ENCODE measurements at regions not wholly inside any gene's neighbourhood (a gene's known extent, or its start where the extent isn't known, plus 50 kb on each side); places are given as distances from the start of the nearest gene placed in this dataset.

GRCh38 chr9:87812375-87813118, 70.1 kb upstream of the SPATA31E1 start:
- ATAC-seq (ENCODE audit: poor library complexity) = peak; percentile 58
- no peak for DNase-seq
- intact Hi-C loops (cut with DNase I) = loop anchor here (2.0 kb wide), 1 partner anchor 134 kb away; no protein-coding TSS in a partner anchor

- intact Hi-C loops (cut with DNase I) = loop anchor here (2.0 kb wide), 1 partner anchor 134 kb away; no protein-coding TSS in a partner anchor
- no peak for ATAC-seq (ENCODE audit: poor library complexity)
- DNase-seq = no peak
These were observed 69.6 kb upstream of the SPATA31E1 start for GRCh38 chr9:87813119-87813463.

GRCh38 chr9:87816036-87816435, 66.6 kb upstream of the SPATA31E1 start:
- peak; percentile 81 for ATAC-seq (ENCODE audit: poor library complexity)
- intact Hi-C loops (cut with DNase I) = no loop called here
- DNase-seq = no peak

- no peak for ATAC-seq (ENCODE audit: poor library complexity)
- intact Hi-C loops (cut with DNase I) = no loop called here
- no peak for DNase-seq
These were observed 64.4 kb upstream of the SPATA31E1 start for GRCh38 chr9:87818308-87818707.

GRCh38 chr9:87824216-87824875, 58.3 kb upstream of the SPATA31E1 start:
- DNase-seq (no peak), ATAC-seq (ENCODE audit: poor library complexity) (no peak)
- intact Hi-C loops (cut with DNase I) = no loop called here

- DNase-seq (no peak), ATAC-seq (ENCODE audit: poor library complexity) (no peak)
- intact Hi-C loops (cut with DNase I) = no loop called here
These were observed 57.8 kb upstream of the SPATA31E1 start for GRCh38 chr9:87824886-87825285.

- no peak for ATAC-seq (ENCODE audit: poor library complexity)
- intact Hi-C loops (cut with DNase I) = no loop called here
- DNase-seq = no peak
These were observed 56.3 kb upstream of the SPATA31E1 start for GRCh38 chr9:87826331-87826730.

- intact Hi-C loops (cut with DNase I) = no loop called here
- no peak for DNase-seq
- no peak for ATAC-seq (ENCODE audit: poor library complexity)
These were observed 55.3 kb upstream of the SPATA31E1 start for GRCh38 chr9:87827341-87827740.

- intact Hi-C loops (cut with DNase I) = no loop called here
- ATAC-seq (ENCODE audit: poor library complexity) = no peak
- DNase-seq = no peak
These were observed 52.9 kb upstream of the SPATA31E1 start for GRCh38 chr9:87829756-87830155.

- no peak for ATAC-seq (ENCODE audit: poor library complexity)
- DNase-seq = no peak
- intact Hi-C loops (cut with DNase I) = no loop called here
These were observed 52.2 kb upstream of the SPATA31E1 start for GRCh38 chr9:87830446-87830845.

- ATAC-seq (ENCODE audit: poor library complexity) (no peak), DNase-seq (no peak)
- intact Hi-C loops (cut with DNase I) = no loop called here
These were observed 51.5 kb upstream of the SPATA31E1 start for GRCh38 chr9:87831159-87831558.
